ENCODE measurements at regions not wholly inside any gene's neighbourhood (a gene's known extent, or its start where the extent isn't known, plus 50 kb on each side); places are given as distances from the start of the nearest gene placed in this dataset.

DNA sequence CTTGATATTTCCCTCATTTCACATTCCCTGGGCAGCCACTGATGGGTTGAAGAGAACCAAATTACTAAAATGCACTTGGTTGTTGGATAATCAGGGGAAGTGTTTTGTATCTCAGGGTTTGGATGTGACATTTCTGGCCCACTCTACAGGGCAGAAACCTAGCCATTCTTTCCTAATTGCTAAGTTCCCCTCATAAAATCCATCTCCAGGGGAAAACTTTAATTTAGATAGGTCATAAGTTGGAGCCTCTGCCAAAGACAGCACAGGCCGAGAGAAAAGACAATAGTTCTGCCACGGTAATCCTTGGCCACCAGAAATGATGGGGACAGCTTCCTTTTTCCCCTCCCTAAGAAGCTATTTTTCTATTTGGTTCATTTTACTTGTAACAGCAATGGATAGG is 192.7 kb upstream of the C1QTNF7 start:
- no peak for TF ChIP-seq POLR2A (IDR thresholded peaks at IDR 0.05)
- TF ChIP-seq, protein P1, sequence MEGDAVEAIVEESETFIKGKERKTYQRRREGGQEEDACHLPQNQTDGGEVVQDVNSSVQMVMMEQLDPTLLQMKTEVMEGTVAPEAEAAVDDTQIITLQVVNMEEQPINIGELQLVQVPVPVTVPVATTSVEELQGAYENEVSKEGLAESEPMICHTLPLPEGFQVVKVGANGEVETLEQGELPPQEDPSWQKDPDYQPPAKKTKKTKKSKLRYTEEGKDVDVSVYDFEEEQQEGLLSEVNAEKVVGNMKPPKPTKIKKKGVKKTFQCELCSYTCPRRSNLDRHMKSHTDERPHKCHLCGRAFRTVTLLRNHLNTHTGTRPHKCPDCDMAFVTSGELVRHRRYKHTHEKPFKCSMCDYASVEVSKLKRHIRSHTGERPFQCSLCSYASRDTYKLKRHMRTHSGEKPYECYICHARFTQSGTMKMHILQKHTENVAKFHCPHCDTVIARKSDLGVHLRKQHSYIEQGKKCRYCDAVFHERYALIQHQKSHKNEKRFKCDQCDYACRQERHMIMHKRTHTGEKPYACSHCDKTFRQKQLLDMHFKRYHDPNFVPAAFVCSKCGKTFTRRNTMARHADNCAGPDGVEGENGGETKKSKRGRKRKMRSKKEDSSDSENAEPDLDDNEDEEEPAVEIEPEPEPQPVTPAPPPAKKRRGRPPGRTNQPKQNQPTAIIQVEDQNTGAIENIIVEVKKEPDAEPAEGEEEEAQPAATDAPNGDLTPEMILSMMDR (IDR thresholded peaks at IDR 0.05): no peak
